Fibroblast of peridontal ligament (primary cell): ENCODE measurements at regions not wholly inside any gene's neighbourhood (a gene's known extent, or its start where the extent isn't known, plus 50 kb on each side); places are given as distances from the start of the nearest gene placed in this dataset.
A peak's percentile ranks its signal among the peaks of the same experiment; 100 is the strongest.
"Not testable (repeated sequence)": the region's sequence is repeated elsewhere in the genome, so short reads cannot be mapped to it uniquely, and the experiment has no call there.

ENCODE experiments used
- DNase-seq: peaks from one replicate; pipeline ENCODE4 v3.0.0-alpha.2; 2010; ENCODE audit errors: extremely low read depth

DNA sequence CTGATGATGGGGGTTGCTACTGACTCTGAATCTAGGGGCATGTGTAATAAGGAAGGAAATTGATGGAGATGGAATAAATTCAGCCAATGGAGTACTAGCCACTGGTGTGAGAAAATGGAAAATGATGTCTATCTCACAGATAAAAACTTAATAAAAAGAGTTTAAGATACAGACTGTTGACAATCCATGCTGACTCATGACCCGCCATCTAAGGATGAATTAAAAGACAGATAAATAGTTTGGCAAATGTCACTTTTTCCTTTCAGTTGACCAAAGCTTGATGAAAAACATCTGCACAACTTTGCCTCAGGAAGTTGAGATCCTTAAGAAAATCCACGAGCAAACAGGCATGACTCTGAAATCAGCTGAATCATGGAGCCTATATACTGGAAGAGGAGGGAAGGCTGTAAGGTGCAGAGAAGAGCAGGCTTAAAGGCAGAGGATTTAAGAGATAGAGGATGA is 82.6 kb upstream of the BMP5 start:
- DNase-seq, result peak; percentile 78

GRCh38 chr6:55955684-55956083 is 80.3 kb upstream of the BMP5 start:
- DNase-seq, result no peak

DNA sequence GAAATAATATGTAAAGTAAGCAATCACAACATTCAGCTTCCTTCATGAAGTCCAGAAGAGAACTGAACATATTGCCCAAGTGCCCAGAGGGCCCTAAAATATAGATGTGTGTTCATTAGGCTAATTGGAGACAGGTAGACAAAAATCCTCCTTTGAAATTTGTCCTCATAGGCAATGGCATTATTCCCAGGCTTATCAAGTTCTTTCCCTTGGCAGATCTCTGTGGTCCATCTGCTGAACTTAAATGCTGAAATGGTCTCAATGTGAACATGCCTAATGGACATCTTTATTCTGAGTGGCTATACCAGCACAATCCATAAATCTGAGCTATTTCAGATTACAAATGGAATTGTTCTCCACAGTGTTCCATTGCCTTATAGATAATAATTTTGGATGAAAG is 79.0 kb upstream of the BMP5 start:
- DNase-seq, result no peak

GRCh38 chr6:55953335-55953734 is 77.9 kb upstream of the BMP5 start:
- peak; percentile 87 for DNase-seq

- DNase-seq, result no peak
These were observed 74.9 kb upstream of the BMP5 start for GRCh38 chr6:55950071-55950814.

DNA sequence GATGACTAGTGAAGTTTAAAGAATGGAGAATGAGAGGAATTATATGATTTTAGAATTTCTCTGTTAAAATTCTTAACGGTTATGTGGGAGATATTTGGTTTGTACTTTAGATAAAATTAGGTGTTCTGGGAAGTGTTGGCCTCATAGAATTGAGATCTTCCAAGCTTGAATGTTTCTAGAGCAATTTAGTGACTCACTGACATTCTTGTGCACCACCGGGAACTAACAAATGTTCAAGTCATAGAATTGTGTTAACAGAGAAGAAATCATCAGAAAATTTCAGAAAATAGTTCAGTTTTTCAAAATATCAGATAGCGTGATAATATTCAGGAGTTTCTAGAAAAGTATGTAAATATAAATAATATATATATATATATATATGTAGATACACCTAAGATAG is 67.9 kb upstream of the BMP5 start:
- peak; percentile 70 for DNase-seq

DNA sequence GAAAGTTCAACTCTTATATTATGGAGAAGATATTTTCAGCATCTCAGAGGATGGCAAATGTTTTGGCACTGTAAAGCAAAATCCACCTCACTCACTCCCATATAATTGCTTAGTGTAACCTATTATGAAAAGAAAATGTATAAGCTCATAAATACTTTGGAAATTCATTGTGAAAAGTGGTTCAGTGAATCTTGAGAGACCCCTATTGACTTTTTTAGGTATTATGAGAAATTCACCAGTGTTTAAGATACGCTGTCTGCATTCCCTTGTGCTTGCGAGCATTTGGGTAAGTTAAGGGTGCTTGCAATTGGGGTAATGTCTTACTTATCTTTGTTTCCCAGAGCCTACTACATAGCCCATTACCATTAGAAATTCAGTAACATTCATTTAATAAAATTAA is 66.3 kb upstream of the BMP5 start:
- peak; percentile 63 for DNase-seq

DNA sequence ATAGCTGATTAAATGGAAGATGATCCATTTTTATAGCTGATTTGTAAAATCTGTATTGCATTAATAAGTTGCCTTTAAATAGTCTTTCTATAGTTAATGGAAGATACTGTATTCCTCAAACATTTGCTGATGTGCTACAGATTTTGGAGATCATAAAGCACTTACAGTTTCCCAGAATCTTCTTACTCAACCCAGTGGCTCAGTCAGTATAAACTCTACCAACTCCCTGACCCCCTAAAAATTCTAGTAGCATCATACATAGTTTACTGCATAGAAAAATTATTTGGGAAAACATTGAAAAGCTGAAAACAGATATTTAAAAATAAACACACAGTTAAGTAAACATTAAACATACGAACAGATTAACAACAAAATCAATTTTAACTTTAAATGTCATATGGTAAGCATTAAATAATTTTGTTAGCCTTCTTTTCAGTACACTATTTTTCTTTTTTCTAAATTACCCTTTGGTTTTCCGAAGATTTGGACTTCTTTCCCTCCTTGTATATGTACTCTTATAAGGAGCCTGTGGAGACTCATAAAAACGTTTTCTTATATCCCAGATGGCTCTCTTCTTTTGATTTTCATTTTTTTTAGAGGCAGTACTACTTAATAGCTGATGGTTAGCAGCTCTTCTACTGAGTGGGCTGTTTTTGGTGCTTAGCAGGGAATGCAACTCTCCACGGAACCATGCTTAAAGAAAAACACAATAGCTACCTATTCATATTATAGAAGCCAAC is 62.7 kb upstream of the BMP5 start:
- peak; percentile 57 for DNase-seq

GRCh38 chr6:55937261-55937947 is 62.0 kb upstream of the BMP5 start:
- no peak for DNase-seq

- no peak for DNase-seq
These were observed 55.7 kb upstream of the BMP5 start for GRCh38 chr6:55931101-55931500.

- not testable (repeated sequence) for DNase-seq
These were observed 52.3 kb upstream of the BMP5 start for GRCh38 chr6:55927713-55928112.

- DNase-seq, result peak; percentile 81
These were observed 49.9 kb upstream of the BMP5 start for GRCh38 chr6:55925292-55925691.
